Upper lobe of left lung (tissue), 6 donors: ENCODE measurements at regions not wholly inside any gene's neighbourhood (a gene's known extent, or its start where the extent isn't known, plus 50 kb on each side); places are given as distances from the start of the nearest gene placed in this dataset.
A peak's percentile ranks its signal among the peaks of the same experiment; 100 is the strongest.

Source experiments
- ATAC-seq, 2 donors: fragments of 200-7000 bp; cut with Tn5 transposase; one replicate each; pipeline ENCODE4 v1.9.1; 2022; ENCODE audit warnings: mild to moderate bottlenecking in 2 of 2, moderate library complexity in 2 of 2; ENCODE audit not compliant: low FRiP score in 2 of 2
- DNase-seq, 2 donors: peaks; one replicate each; pipeline ENCODE4 v3.0.0-alpha.2; 2019 to 2020
- H3K27ac ChIP-seq, 4 donors: fragments of 200-600 bp; sonication (generic); one replicate each; pipeline ENCODE4 v1.5.1; 2016 to 2019
- H3K27me3 ChIP-seq, 4 donors: fragments of 200-600 bp; sonication (generic); one replicate each; pipeline ENCODE4 v1.5.1; 2017 to 2019
- H3K36me3 ChIP-seq, 4 donors: fragments of 200-600 bp; sonication (generic); one replicate each; pipeline ENCODE4 v1.5.1; 2016 to 2019
- H3K4me1 ChIP-seq, 4 donors: fragments of 200-600 bp; sonication (generic); one replicate each; pipeline ENCODE4 v1.5.1; 2018 to 2019
- H3K4me3 ChIP-seq, 4 donors: fragments of 200-600 bp; sonication (generic); one replicate each; pipeline ENCODE4 v1.5.1; 2017 to 2019; ENCODE audit warnings: mild to moderate bottlenecking in 2 of 4, moderate library complexity in 1 of 4
- H3K9me3 ChIP-seq, 4 donors: fragments of 200-600 bp; sonication (generic); one replicate each; pipeline ENCODE4 v1.5.1; 2018 to 2019
- CTCF ChIP-seq, 6 experiments: fragments of 450-650 bp in 4 of 6; fragments of 200-600 bp in 2 of 6; sonication (generic) in 2 of 6; IDR thresholded peaks; one replicate each; pipeline ENCODE4 v1.5.1; 2016 to 2019; ENCODE audit warnings: antibody characterized with exemption in 6 of 6
- EP300 ChIP-seq, 4 donors: sonication (generic); formaldehyde crosslinking; IDR thresholded peaks; one replicate each; pipeline ENCODE4 v1.5.1; 2017; ENCODE audit warnings: antibody characterized with exemption in 4 of 4, control low read depth in 2 of 4
- POLR2A ChIP-seq, 4 donors: fragments of 450-650 bp; IDR thresholded peaks; one replicate each; pipeline ENCODE4 v1.5.1; 2016 to 2017; ENCODE audit warnings: antibody characterized with exemption in 4 of 4, mild to moderate bottlenecking in 2 of 4
- POLR2AphosphoS5 ChIP-seq, 2 donors: sonication (generic); formaldehyde crosslinking; IDR thresholded peaks; one replicate each; pipeline ENCODE4 v1.5.1; 2017; ENCODE audit warnings: antibody characterized with exemption in 2 of 2
- WGBS, 2 donors: methylation state at CpG; one replicate each; pipeline ENCODE4 v1.1.5; 2017 to 2018; 5-methylcytosine and 5-hydroxymethylcytosine counted together
- donor health status: DM: no; HTN: no; CAD: no; lungs with moderate emphysema.
- donor health status: DM: no; HTN: yes; CAD: no; lungs with severe emphysema.

DNA sequence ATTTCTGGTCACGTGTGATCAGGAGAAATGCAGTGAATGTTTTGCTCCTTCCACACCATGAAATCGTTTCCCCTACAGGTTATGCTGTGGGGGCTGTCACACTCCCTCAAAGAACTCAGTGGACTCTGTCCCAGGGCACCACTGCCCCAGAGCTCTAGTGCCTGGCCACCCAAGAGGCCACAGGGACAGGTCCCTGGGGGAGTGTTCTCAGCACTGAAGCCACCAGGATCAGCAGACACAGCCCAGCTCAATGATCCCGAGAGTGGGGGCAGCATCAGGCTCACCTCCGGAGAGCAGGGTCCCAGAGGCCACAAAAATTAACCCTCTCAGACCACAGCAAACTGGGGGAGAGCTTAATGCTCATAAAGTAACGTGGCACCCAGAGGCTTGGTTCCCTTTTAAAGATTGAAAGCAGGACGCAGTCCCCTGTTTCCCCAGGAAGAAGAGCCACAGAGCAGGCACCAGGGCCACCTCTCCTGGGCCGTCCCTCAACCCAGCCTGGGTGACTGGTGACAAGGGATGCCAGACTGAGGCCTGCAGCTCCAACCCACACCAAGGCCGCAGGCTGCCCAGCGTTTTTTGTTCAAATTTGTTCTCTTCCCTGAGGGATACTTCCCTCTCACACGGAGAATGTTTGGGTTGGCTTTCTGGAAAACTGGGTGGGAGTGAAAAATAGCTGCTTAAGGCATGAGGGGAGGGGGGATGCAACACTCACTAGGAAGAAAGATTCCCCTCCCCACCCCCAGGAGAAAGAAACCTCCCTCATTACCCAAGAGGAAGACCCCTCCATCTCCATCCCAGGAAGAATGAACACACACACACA lies 123.3 kb upstream of the IGF1R start:
- TF ChIP-seq POLR2A (IDR thresholded peaks at IDR 0.05) = no peak
- TF ChIP-seq POLR2AphosphoS5 (IDR thresholded peaks at IDR 0.05) = no peak
- TF ChIP-seq CTCF (IDR thresholded peaks at IDR 0.05) = no peak
- TF ChIP-seq EP300 (IDR thresholded peaks at IDR 0.05) = no peak
- 65 to 81% methylated on average over 9 to 10 of the region's 10 CpGs for WGBS, 2 donors
- Histone ChIP-seq H3K4me1 (peaks cover 0 to 5% (median 0%) of the 10 kb centered on the region in 4 donors), H3K27ac (peak overlapping the region in 1 of 4 donors; percentile 8), H3K9me3 (no peaks in the 10 kb centered on the region), H3K4me3 (no peak overlapping the region), H3K27me3 (no peaks in the 10 kb centered on the region), H3K36me3 (no peaks in the 10 kb centered on the region)
- no peak for DNase-seq
- no peak for ATAC-seq

DNA sequence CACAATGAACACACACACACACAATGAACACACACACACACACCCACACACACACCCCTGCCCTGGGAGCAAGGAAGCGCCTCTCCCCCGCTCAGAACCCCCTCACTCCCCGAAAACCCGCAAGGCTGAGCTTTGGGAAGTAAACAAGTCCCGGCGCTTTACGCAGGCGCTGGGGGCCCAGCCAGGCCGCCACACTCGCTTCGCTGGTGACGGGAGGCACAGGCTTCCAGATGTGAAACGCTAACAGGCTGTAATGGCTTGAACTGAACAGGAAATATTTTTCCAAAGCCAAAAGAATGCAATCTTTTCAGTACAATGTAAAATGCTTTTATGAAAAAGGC lies 122.7 kb upstream of the IGF1R start:
- ATAC-seq (no peak), DNase-seq (peak in 1 of 2 donors; percentile 81)
- Histone ChIP-seq H3K36me3 (no peaks in the 10 kb centered on the region), H3K9me3 (no peaks in the 10 kb centered on the region), H3K4me1 (peaks cover 0 to 5% (median 0%) of the 10 kb centered on the region in 4 donors), H3K4me3 (no peak overlapping the region), H3K27me3 (no peaks in the 10 kb centered on the region), H3K27ac (peak overlapping the region in 1 of 4 donors; percentile 8)
- 36 to 62% methylated on average over 13 of the region's 13 CpGs for WGBS, 2 donors
- no peak for TF ChIP-seq EP300 (IDR thresholded peaks at IDR 0.05)
- no peak for TF ChIP-seq POLR2AphosphoS5 (IDR thresholded peaks at IDR 0.05)
- no peak for TF ChIP-seq CTCF (IDR thresholded peaks at IDR 0.05)
- no peak for TF ChIP-seq POLR2A (IDR thresholded peaks at IDR 0.05)

- WGBS, 2 donors = 88 to 90% methylated on average over 8 of the region's 8 CpGs
- Histone ChIP-seq H3K4me3 (no peak overlapping the region), H3K27me3 (no peaks in the 10 kb centered on the region), H3K27ac (peak overlapping the region in 1 of 4 donors; percentile 8), H3K36me3 (no peaks in the 10 kb centered on the region), H3K4me1 (peaks cover 0 to 5% (median 0%) of the 10 kb centered on the region in 4 donors), H3K9me3 (no peaks in the 10 kb centered on the region)
- ATAC-seq (no peak), DNase-seq (no peak)
- TF ChIP-seq POLR2AphosphoS5 (IDR thresholded peaks at IDR 0.05) = no peak
- TF ChIP-seq EP300 (IDR thresholded peaks at IDR 0.05) = no peak
- TF ChIP-seq CTCF (IDR thresholded peaks at IDR 0.05) = no peak
Measured at GRCh38 chr15:98526094-98526493, 122.2 kb upstream of the IGF1R start.

GRCh38 chr15:98528046-98528725 lies 120.2 kb upstream of the IGF1R start:
- Histone ChIP-seq H3K27ac (no peak overlapping the region), H3K4me3 (no peak overlapping the region), H3K27me3 (no peaks in the 10 kb centered on the region), H3K4me1 (peaks cover 0 to 5% (median 0%) of the 10 kb centered on the region in 4 donors), H3K9me3 (no peaks in the 10 kb centered on the region), H3K36me3 (no peaks in the 10 kb centered on the region)
- ATAC-seq (no peak), DNase-seq (no peak)
- 80 to 83% methylated on average over 8 of the region's 8 CpGs for WGBS, 2 donors
- no peak for TF ChIP-seq EP300 (IDR thresholded peaks at IDR 0.05)
- TF ChIP-seq POLR2AphosphoS5 (IDR thresholded peaks at IDR 0.05) = no peak
- TF ChIP-seq POLR2A (IDR thresholded peaks at IDR 0.05) = no peak
- TF ChIP-seq CTCF (IDR thresholded peaks at IDR 0.05) = no peak
